Peyer's patch (tissue), 4 donors: ENCODE measurements at regions not wholly inside any gene's neighbourhood (a gene's known extent, or its start where the extent isn't known, plus 50 kb on each side); places are given as distances from the start of the nearest gene placed in this dataset.

Source experiments
- CTCF ChIP-seq, 6 experiments: fragments of 450-650 bp in 4 of 6; fragments of 200-600 bp in 2 of 6; sonication (generic) in 1 of 6; IDR thresholded peaks; one replicate each; pipeline ENCODE4 v1.5.1; 2017 to 2019; ENCODE audit warnings: antibody characterized with exemption in 6 of 6, mild to moderate bottlenecking in 3 of 6, moderate library complexity in 1 of 6
- POLR2A ChIP-seq, 2 donors: fragments of 450-650 bp; IDR thresholded peaks; one replicate each; pipeline ENCODE4 v1.5.1; 2017; ENCODE audit warnings: antibody characterized with exemption in 2 of 2, mild to moderate bottlenecking in 2 of 2, moderate library complexity in 2 of 2

DNA sequence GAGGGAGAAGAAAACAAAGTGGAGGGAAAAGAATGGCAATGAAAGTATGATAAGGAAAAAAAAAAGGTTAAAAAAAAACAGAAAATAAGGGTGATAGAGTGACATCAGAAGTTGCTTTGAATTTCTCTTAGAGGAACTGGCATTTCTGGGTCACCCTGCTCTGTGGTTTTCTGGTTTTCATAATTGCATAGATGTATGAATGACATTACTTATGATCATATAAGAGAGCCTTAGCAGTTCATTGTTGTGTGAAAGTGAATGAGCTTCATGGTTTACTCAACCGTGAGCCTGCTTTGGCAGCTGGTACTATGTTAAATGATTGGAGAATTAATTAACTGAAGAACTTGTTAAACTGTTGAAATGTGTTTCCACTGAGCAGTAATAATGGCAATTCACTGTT lies 336.4 kb upstream of the FBXO33 start:
- TF ChIP-seq CTCF (IDR thresholded peaks at IDR 0.05) (no peak), POLR2A (IDR thresholded peaks at IDR 0.05) (no peak)
